ENCODE measurements at regions not wholly inside any gene's neighbourhood (a gene's known extent, or its start where the extent isn't known, plus 50 kb on each side); places are given as distances from the start of the nearest gene placed in this dataset.
"Not testable (repeated sequence)": the region's sequence is repeated elsewhere in the genome, so short reads cannot be mapped to it uniquely, and the experiment has no call there.

GRCh38 chr12:46514886-46515285 is 142.3 kb upstream of the SLC38A2 start:
- H3K36me3 Mint-ChIP-seq, result peaks cover 10 to 42% of the 10 kb centered on the region in 2 donors
- ATAC-seq, result no peak
- DNase-seq (ENCODE audit: low spot score in 2 of 2), result no peak
- no peak overlapping the region for H3K27ac Mint-ChIP-seq
- peaks cover 6 to 37% of the 10 kb centered on the region in 2 donors for H3K9me3 Mint-ChIP-seq

- not testable (repeated sequence) for DNase-seq (ENCODE audit: low spot score in 2 of 2); ATAC-seq; H3K27ac Mint-ChIP-seq
- Mint-ChIP-seq H3K9me3 (peaks cover 28 to 63% of the 10 kb centered on the region in 2 donors), H3K36me3 (peaks cover 34 to 49% of the 10 kb centered on the region in 2 donors)
These were observed 137.7 kb upstream of the SLC38A2 start for GRCh38 chr12:46510257-46510656.

- ATAC-seq (no peak), DNase-seq (ENCODE audit: low spot score in 2 of 2) (no peak)
- H3K9me3 Mint-ChIP-seq, result peaks cover 32 to 61% of the 10 kb centered on the region in 2 donors
- peaks cover 38 to 46% of the 10 kb centered on the region in 2 donors for H3K36me3 Mint-ChIP-seq
- H3K27ac Mint-ChIP-seq, result no peak overlapping the region
These were observed 136.6 kb upstream of the SLC38A2 start for GRCh38 chr12:46509135-46509534.

GRCh38 chr12:46508651-46509050 is 136.1 kb upstream of the SLC38A2 start:
- Mint-ChIP-seq H3K9me3 (peaks cover 32 to 60% of the 10 kb centered on the region in 2 donors), H3K36me3 (peaks cover 38 to 42% of the 10 kb centered on the region in 2 donors), H3K27ac (no peak overlapping the region)
- no peak for ATAC-seq
- DNase-seq (ENCODE audit: low spot score in 2 of 2), result no peak

- Mint-ChIP-seq H3K36me3 (peaks cover 32 to 38% of the 10 kb centered on the region in 2 donors), H3K27ac (no peak overlapping the region), H3K9me3 (peaks cover 33 to 60% of the 10 kb centered on the region in 2 donors)
- ATAC-seq (peak; percentile 24 to 53), DNase-seq (ENCODE audit: low spot score in 2 of 2) (no peak)
These were observed 135.2 kb upstream of the SLC38A2 start for GRCh38 chr12:46507766-46508165.

GRCh38 chr12:46506961-46507360 is 134.4 kb upstream of the SLC38A2 start:
- peaks cover 34 to 60% of the 10 kb centered on the region in 2 donors for H3K9me3 Mint-ChIP-seq
- H3K27ac Mint-ChIP-seq, result no peak overlapping the region
- H3K36me3 Mint-ChIP-seq, result peaks cover 31 to 34% of the 10 kb centered on the region in 2 donors
- ATAC-seq (no peak), DNase-seq (ENCODE audit: low spot score in 2 of 2) (no peak)

GRCh38 chr12:46506198-46506597 is 133.6 kb upstream of the SLC38A2 start:
- Mint-ChIP-seq H3K27ac (no peak overlapping the region), H3K9me3 (peaks cover 34 to 59% of the 10 kb centered on the region in 2 donors), H3K36me3 (peaks cover 30 to 31% of the 10 kb centered on the region in 2 donors)
- ATAC-seq (no peak), DNase-seq (ENCODE audit: low spot score in 2 of 2) (no peak)

GRCh38 chr12:46504494-46504893 is 131.9 kb upstream of the SLC38A2 start:
- no peak overlapping the region for H3K27ac Mint-ChIP-seq
- ATAC-seq, result peak in 1 of 2 donors; percentile 67
- peaks cover 27 to 43% of the 10 kb centered on the region in 2 donors for H3K9me3 Mint-ChIP-seq
- no peak for DNase-seq (ENCODE audit: low spot score in 2 of 2)
- peaks cover 27 to 39% of the 10 kb centered on the region in 2 donors for H3K36me3 Mint-ChIP-seq

GRCh38 chr12:46503637-46504175 is 131.1 kb upstream of the SLC38A2 start:
- no peak for ATAC-seq
- Mint-ChIP-seq H3K27ac (no peak overlapping the region), H3K36me3 (peaks cover 26 to 39% of the 10 kb centered on the region in 2 donors), H3K9me3 (peaks cover 25 to 43% of the 10 kb centered on the region in 2 donors)
- DNase-seq (ENCODE audit: low spot score in 2 of 2), result no peak

- no peak for DNase-seq (ENCODE audit: low spot score in 2 of 2)
- Mint-ChIP-seq H3K27ac (no peak overlapping the region), H3K9me3 (peaks cover 7 to 21% of the 10 kb centered on the region in 2 donors), H3K36me3 (peaks cover 6 to 25% of the 10 kb centered on the region in 2 donors)
- ATAC-seq, result no peak
These were observed 128.1 kb upstream of the SLC38A2 start for GRCh38 chr12:46500673-46501072.

- ATAC-seq, result no peak
- Mint-ChIP-seq H3K9me3 (peaks cover 3 to 15% of the 10 kb centered on the region in 2 donors), H3K36me3 (peaks cover 0 to 18% of the 10 kb centered on the region in 2 donors), H3K27ac (no peak overlapping the region)
- no peak for DNase-seq (ENCODE audit: low spot score in 2 of 2)
These were observed 127.3 kb upstream of the SLC38A2 start for GRCh38 chr12:46499901-46500300.

GRCh38 chr12:46499226-46499625 is 126.7 kb upstream of the SLC38A2 start:
- no peak overlapping the region for H3K27ac Mint-ChIP-seq
- peaks cover 0 to 17% of the 10 kb centered on the region in 2 donors for H3K36me3 Mint-ChIP-seq
- H3K9me3 Mint-ChIP-seq, result peaks cover 3 to 15% of the 10 kb centered on the region in 2 donors
- ATAC-seq (no peak), DNase-seq (ENCODE audit: low spot score in 2 of 2) (no peak)

- H3K27ac Mint-ChIP-seq, result no peak overlapping the region
- H3K9me3 Mint-ChIP-seq, result peaks cover 1 to 5% of the 10 kb centered on the region in 2 donors
- ATAC-seq (no peak), DNase-seq (ENCODE audit: low spot score in 2 of 2) (no peak)
- peaks cover 0 to 12% of the 10 kb centered on the region in 2 donors for H3K36me3 Mint-ChIP-seq
These were observed 125.2 kb upstream of the SLC38A2 start for GRCh38 chr12:46497739-46498138.

GRCh38 chr12:46494424-46494823 is 121.9 kb upstream of the SLC38A2 start:
- Mint-ChIP-seq H3K36me3 (no peaks in the 10 kb centered on the region), H3K27ac (no peak overlapping the region), H3K9me3 (no peaks in the 10 kb centered on the region)
- DNase-seq (ENCODE audit: low spot score in 2 of 2), result no peak
- ATAC-seq, result no peak

- H3K36me3 Mint-ChIP-seq, result no peaks in the 10 kb centered on the region
- DNase-seq (ENCODE audit: low spot score in 2 of 2) (no peak), ATAC-seq (no peak)
- no peak overlapping the region for H3K27ac Mint-ChIP-seq
- H3K9me3 Mint-ChIP-seq, result no peaks in the 10 kb centered on the region
These were observed 121.2 kb upstream of the SLC38A2 start for GRCh38 chr12:46493834-46494181.

GRCh38 chr12:46493150-46493833 is 120.7 kb upstream of the SLC38A2 start:
- Mint-ChIP-seq H3K9me3 (peaks cover 0 to 3% of the 10 kb centered on the region in 2 donors), H3K36me3 (no peaks in the 10 kb centered on the region)
- no peak for ATAC-seq

GRCh38 chr12:46492471-46493085 is 120.0 kb upstream of the SLC38A2 start:
- ATAC-seq, result no peak
- no peak for DNase-seq (ENCODE audit: low spot score in 2 of 2)
- Mint-ChIP-seq H3K9me3 (peaks cover 0 to 3% of the 10 kb centered on the region in 2 donors), H3K36me3 (no peaks in the 10 kb centered on the region), H3K27ac (no peak overlapping the region)

More at GRCh38 chr12:46493150-46493833, 120.7 kb upstream of the SLC38A2 start:
- DNase-seq (ENCODE audit: low spot score in 2 of 2), result no peak
- H3K27ac Mint-ChIP-seq, result no peak overlapping the region

Measured in activated naive CD4-positive, alpha-beta T cell treated with anti-CD3 and anti-CD28 coated beads, Interleukin-2, amount 50 U/mL, for 72 hours (primary cell).